Calu3 (cell line): ENCODE measurements at regions not wholly inside any gene's neighbourhood (a gene's known extent, or its start where the extent isn't known, plus 50 kb on each side); places are given as distances from the start of the nearest gene placed in this dataset.

Source experiments
- BruUV-seq: library from RNA; stranded (reverse); fragments of 400-500 nt; replicated peaks from 2 replicates; lab custom pipeline; 2021; lab: Mats Ljungman, UMichigan
- CTCF ChIA-PET: fragments of 300-600 bp; sonication (Branson Sonifier 250); formaldehyde crosslinking; loops from one replicate; lab custom pipeline; 2022; ENCODE audit warnings: antibody characterized with exemption; lab: Charles Lee
- DNase-seq: peaks from one replicate; pipeline ENCODE4 v3.0.0; 2022
- H3K27ac Mint-ChIP-seq: one replicate; pipeline ENCODE4 v1.8.0; 2022; ENCODE audit warnings: mixed read lengths; ENCODE audit not compliant: unreplicated experiment
- H3K27me3 Mint-ChIP-seq: one replicate; pipeline ENCODE4 v1.8.0; 2022; ENCODE audit warnings: mixed read lengths; ENCODE audit not compliant: unreplicated experiment
- H3K36me3 Mint-ChIP-seq: one replicate; pipeline ENCODE4 v1.8.0; 2022; ENCODE audit warnings: mild to moderate bottlenecking, moderate library complexity, mixed read lengths; ENCODE audit not compliant: insufficient read depth, unreplicated experiment
- H3K4me1 Mint-ChIP-seq: one replicate; pipeline ENCODE4 v1.8.0; 2022; ENCODE audit warnings: mild to moderate bottlenecking, low read depth, mixed read lengths; ENCODE audit not compliant: unreplicated experiment
- H3K4me3 Mint-ChIP-seq: one replicate; pipeline ENCODE4 v1.8.0; 2022; ENCODE audit warnings: mild to moderate bottlenecking, low read depth, moderate library complexity, mixed read lengths; ENCODE audit not compliant: unreplicated experiment
- H3K9me3 Mint-ChIP-seq: one replicate; pipeline ENCODE4 v1.8.0; 2022; ENCODE audit warnings: low read depth, mixed read lengths; ENCODE audit not compliant: unreplicated experiment
- intact Hi-C: fragments of 100-400 bp; cut with micrococcal nuclease; formaldehyde crosslinking; loops from one replicate; pipeline ENCODE4 v1.10.0; 2022; ENCODE audit not compliant: unreplicated experiment
- TF ChIP-seq, protein P1 (sequence below): fragments of 200-600 bp; IDR thresholded peaks from one replicate; pipeline ENCODE4 v1.8.0; 2022; ENCODE audit warnings: antibody characterized with exemption; ENCODE audit not compliant: unreplicated experiment

DNA sequence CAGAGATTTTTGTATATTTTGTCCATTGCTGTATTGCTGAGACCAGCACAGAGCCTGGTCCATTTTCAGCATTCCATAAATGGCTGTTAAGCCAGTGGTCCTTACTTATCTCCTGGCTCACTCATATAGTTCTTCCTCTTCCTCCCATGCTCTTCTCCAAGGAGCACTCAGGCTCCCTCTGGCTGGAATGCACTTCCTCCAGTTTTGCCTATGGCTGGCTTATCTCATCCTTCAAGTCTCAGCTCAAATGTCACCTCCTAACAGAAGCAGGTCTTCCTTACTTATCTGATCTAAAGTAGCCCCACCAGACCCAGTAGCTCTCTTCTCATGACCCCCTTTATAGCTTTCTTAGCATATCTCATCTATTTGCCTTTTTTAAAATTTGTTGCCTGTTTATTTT, 146.9 kb downstream of the SLC30A10 start:
- no peaks in the 10 kb centered on the region for H3K4me1 Mint-ChIP-seq
- CTCF ChIA-PET = interaction anchor here (1.2 kb wide), 1 partner anchor 9 kb away, joined by 4 read pairs; no protein-coding TSS in a partner anchor
- TF ChIP-seq, protein P1, sequence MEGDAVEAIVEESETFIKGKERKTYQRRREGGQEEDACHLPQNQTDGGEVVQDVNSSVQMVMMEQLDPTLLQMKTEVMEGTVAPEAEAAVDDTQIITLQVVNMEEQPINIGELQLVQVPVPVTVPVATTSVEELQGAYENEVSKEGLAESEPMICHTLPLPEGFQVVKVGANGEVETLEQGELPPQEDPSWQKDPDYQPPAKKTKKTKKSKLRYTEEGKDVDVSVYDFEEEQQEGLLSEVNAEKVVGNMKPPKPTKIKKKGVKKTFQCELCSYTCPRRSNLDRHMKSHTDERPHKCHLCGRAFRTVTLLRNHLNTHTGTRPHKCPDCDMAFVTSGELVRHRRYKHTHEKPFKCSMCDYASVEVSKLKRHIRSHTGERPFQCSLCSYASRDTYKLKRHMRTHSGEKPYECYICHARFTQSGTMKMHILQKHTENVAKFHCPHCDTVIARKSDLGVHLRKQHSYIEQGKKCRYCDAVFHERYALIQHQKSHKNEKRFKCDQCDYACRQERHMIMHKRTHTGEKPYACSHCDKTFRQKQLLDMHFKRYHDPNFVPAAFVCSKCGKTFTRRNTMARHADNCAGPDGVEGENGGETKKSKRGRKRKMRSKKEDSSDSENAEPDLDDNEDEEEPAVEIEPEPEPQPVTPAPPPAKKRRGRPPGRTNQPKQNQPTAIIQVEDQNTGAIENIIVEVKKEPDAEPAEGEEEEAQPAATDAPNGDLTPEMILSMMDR = no peak
- H3K4me3 Mint-ChIP-seq = no peak overlapping the region
- H3K36me3 Mint-ChIP-seq = no peaks in the 10 kb centered on the region
- H3K9me3 Mint-ChIP-seq = no peaks in the 10 kb centered on the region
- BruUV-seq = no TSS peak
- intact Hi-C loops = no loop called here
- H3K27ac Mint-ChIP-seq = no peak overlapping the region
- DNase-seq = no peak
- H3K27me3 Mint-ChIP-seq = peaks cover 35% of the 10 kb centered on the region

DNA sequence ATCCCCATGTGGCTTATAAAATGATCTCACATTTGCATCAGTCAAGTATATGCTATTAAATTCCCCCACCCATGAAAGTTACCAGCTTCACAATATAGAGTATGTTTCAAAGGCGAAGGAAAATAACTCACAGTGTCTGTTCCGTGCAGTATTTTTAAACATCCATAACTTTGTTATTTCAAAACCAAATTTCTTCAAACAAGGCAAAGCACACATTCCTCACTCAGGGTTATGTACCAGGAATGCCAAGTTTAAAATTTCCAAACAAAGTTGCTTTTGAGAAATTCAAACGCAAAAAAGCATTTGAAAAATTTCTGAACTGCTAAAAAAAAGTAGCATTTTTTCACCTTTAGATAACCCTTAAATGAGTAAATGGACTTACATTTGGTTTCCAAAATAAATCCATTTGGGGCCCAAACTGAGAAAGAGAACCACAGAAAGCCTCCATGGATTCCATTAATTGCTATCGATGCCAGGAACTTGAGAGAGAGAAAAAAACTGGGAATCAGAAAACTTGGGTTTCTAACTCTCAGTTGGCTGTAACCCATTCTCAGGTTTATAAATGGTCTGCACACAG, 149.5 kb downstream of the SLC30A10 start:
- no TSS peak for BruUV-seq
- H3K4me1 Mint-ChIP-seq = peaks cover 2% of the 10 kb centered on the region
- intact Hi-C loops = no loop called here
- no peaks in the 10 kb centered on the region for H3K36me3 Mint-ChIP-seq
- TF ChIP-seq, protein P1 = no peak
- CTCF ChIA-PET = no interaction called here
- H3K27ac Mint-ChIP-seq = no peak overlapping the region
- H3K27me3 Mint-ChIP-seq = peaks cover 30% of the 10 kb centered on the region
- no peak overlapping the region for H3K4me3 Mint-ChIP-seq
- H3K9me3 Mint-ChIP-seq = no peaks in the 10 kb centered on the region
- no peak for DNase-seq

DNA sequence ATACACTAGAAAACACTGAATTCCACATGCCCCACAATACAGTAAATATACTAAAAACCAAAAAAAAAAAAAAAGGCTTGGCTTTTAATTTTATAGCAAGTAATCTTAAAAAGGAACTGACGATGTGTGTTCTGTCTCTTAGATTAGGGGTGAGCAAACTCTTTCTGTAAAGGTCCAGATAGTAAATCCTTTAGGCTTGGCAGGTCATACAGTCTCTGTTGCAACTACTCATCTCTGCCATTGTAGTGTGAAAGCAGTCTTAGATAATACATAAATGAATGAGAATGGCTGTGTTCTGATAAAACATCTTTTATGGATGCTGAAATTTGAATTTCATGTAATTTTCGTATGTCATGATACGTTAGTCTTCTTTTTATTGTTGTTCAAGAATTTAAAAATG, 150.2 kb downstream of the SLC30A10 start:
- H3K4me1 Mint-ChIP-seq = peaks cover 9% of the 10 kb centered on the region
- intact Hi-C loops = no loop called here
- no peaks in the 10 kb centered on the region for H3K9me3 Mint-ChIP-seq
- BruUV-seq = no TSS peak
- H3K36me3 Mint-ChIP-seq = no peaks in the 10 kb centered on the region
- TF ChIP-seq, protein P1 = no peak
- no peak overlapping the region for H3K4me3 Mint-ChIP-seq
- no peak for DNase-seq
- no peak overlapping the region for H3K27ac Mint-ChIP-seq
- CTCF ChIA-PET = interaction anchor here (0.6 kb wide), 1 partner anchor 26 kb away, joined by 3 read pairs; no protein-coding TSS in a partner anchor
- H3K27me3 Mint-ChIP-seq = peaks cover 22% of the 10 kb centered on the region

DNA sequence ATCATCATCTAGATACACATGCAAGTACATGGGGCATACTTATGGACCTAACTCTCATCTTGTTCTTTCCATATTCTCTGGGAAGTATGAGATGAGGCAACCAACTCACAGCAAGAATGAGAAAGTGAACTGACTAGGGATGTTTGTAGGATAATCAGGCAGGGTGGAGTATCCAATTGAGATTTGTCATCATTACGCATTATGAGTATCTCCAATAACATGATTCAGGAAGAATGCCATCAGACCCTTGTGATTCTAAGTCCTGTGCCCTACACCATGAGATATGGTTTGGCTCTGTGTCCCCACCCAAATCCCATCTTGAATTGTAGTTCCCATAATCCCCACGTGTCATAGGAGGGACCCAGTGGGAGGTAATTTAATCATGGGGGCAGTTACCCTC, 154.0 kb downstream of the SLC30A10 start:
- H3K4me1 Mint-ChIP-seq = peaks cover 32% of the 10 kb centered on the region
- no peak overlapping the region for H3K4me3 Mint-ChIP-seq
- H3K27ac Mint-ChIP-seq = no peak overlapping the region
- CTCF ChIA-PET = no interaction called here
- DNase-seq = no peak
- intact Hi-C loops = no loop called here
- H3K9me3 Mint-ChIP-seq = no peaks in the 10 kb centered on the region
- H3K27me3 Mint-ChIP-seq = no peaks in the 10 kb centered on the region
- TF ChIP-seq, protein P1 = no peak
- H3K36me3 Mint-ChIP-seq = no peaks in the 10 kb centered on the region
- BruUV-seq = no TSS peak
